NCI-H2029 (cell line): ENCODE measurements at regions not wholly inside any gene's neighbourhood (a gene's known extent, or its start where the extent isn't known, plus 50 kb on each side); places are given as distances from the start of the nearest gene placed in this dataset.
"Not testable (repeated sequence)": the region's sequence is repeated elsewhere in the genome, so short reads cannot be mapped to it uniquely, and the experiment has no call there.

Experiments
- DNase-seq: peaks from one replicate; lab custom pipeline; 2025; lab: John Stamatoyannopoulos, UW

DNA sequence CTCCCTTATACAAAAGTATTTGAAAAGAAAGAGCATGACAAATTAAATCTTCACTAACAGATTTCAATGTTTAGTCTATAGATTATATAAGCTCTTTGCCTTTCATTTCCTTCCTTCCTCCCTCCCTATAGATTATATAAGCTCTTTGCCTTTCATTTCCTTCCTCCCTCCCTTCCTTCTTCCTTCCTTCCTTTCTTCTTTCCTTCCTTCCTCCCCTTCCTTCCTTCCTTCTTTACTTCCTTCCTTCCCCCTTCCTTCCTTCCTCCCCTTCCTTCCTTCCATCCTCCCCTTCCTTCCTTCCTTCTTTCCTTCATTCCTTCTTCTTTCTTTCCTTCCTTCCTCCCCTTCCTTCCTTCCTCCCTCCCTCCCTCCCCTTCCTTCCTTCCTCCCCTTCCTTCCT is 209.8 kb upstream of the CBLB start:
- DNase-seq, result no peak

DNA sequence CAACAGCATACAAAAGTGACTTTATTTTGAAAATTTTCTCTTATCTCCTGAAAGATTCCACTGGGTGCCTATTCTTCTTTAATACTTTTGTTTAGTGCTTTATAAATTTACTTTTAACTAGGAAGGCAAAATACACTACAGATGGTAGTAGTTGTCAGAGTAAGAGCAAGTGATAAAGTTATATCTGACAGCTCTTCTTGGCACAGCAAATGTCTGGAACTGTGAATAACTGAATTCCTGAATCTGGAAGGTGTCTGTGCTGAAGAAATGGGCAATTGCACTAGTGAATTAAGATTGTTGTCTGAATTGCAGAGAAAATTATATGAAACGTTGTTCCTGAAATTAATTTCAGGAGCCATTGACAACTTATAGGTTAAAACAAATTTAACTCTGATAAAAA is 213.8 kb upstream of the CBLB start:
- DNase-seq, result no peak

DNA sequence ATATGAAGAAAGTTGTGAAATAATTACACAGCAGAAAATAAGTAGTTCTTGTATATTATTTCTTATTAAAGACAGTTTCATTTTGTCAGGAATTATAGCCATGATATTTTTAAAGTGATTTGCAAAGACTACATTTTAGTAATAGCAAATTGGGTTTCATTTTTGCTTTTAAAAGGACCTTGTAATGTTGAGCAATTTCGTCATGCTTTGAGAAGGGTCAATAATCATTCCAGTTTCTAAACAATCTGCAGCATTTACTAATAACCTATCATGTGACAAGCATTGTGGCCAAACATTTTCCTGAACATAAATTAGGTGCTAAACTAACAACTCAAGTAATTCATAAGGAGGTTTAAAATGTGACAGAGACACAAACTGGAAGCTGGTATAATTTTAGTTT is 214.4 kb upstream of the CBLB start:
- no peak for DNase-seq

DNA sequence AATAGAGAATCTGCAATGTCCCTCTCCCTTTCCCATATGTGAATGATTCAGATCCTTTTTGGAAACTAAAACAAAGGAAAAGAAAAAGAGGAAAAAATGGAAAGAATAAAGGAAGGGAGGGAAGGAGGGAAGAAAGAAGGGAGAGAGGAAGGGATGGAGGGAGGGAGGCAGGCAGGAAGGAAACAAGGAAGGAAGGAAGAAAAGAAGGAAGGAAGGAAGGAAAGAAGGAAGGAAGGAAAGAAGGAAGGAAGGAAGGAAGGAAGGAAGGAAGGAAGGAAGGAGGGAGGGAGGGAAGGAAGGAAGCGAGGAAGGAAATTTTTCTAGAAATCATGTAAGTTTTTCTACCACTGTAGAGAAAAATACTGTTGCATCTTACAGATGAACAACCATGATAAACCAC is 215.0 kb upstream of the CBLB start:
- DNase-seq, result no peak

DNA sequence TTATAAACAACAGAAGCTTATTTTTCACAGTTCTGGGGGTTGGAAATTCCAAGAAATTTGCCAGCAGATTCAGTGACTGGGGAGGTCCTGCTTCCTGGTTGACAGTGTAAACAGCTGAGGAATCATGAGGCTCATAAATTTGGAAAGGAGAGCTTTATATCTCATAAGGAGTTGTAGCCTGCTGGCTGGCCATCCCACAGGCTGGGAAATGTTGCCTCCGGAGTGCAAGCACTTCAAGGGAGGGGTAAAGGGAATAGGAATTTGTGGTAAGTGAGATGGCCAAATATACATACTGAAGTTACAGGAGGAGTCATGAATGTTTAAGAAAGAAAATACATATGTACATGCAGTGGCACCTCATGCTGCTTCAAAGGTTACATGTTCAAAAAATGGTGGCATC is 217.2 kb upstream of the CBLB start:
- no peak for DNase-seq

DNA sequence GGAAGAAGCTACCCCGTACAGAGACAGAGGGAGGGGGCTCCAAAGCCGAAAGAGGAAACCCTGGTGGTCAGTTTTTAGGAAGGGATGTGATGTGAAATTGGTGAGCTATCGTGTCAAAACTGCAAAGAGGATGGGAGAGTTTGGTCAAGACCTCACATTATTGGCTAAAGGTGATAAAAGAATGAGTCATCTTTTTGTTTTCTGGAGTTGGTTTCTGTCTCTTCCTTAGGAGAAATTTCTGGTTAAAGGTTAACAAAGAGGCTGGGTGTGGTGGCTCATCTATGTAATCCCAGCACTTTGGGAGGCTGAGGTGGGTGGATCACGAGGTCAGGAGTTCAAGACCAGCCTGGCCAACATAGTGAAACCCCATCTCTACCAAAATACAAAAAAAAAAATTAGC is 217.8 kb upstream of the CBLB start:
- no peak for DNase-seq

DNA sequence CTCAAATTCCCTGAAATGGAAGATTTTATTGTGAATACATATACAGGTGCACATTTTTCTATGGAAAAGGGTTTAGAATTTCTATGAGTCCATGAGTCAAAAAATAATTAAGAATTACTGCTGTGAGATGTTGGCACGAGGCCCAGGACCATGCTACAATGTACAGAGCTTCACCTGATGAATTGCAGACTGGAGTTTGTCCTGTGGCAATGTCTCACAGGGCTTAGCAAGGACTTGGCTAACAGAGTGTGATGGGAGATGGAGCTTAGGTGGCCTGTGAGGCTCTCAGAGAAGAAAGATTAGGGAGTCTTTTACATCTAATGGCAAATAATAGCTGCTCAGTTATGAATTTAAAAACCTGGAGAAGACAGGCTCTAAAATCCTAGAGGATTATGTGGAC is 219.5 kb upstream of the CBLB start:
- no peak for DNase-seq

DNA sequence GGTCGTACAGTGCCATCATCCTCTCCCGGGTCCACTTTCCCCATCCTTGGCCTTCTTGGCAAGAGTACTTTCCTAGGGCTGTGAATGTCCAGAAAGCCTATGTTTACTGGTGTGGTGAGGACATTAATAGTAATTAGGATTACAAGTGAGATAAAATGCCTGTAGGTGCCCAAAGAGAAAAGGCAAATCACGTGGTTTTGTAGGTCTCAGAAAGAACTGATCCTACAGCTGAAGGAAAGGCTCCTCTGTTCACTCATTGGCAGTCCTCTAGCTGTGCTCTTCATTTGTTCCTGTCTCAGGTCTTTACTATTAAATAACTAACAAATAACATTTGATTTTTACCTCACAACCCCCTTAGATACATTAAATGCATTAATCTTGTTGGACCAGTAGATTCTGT is 220.1 kb upstream of the CBLB start:
- DNase-seq, result no peak

DNA sequence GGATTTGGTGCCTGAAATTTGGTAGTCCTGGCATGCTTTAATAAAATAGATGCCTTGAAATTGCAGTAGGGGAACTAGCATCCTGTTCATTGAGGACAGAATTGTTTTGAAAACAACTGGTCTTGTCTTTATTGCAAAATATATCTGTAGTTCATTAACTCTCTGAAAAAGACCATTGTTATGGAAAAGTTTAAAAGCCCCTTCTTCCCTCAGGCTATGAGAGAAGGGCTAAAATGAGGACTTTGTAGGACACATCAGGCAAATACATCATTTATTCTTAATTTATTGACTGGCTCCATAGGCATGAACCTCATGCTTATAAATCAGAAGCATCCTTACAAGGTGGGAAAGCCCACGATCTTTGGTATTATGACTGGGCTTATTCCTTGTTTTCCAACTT is 221.0 kb upstream of the CBLB start:
- DNase-seq, result no peak

DNA sequence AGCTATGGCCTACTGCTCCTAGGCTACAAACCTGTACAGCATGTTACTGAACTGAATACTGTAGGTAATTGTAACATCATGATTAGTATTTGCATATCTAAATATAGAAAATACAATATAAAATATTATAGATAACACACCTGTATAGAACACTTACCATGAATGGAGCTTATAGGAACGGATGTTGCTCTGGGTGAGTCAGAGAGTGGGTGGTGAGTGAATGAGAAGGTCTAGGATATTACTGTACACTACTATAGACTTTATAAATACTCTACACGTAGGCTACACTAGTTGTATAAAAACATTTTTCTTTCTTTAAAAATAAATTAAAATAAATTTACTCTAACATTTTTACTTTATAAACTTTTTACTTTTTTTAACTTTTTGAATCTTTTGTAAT is 224.0 kb upstream of the CBLB start:
- no peak for DNase-seq

DNA sequence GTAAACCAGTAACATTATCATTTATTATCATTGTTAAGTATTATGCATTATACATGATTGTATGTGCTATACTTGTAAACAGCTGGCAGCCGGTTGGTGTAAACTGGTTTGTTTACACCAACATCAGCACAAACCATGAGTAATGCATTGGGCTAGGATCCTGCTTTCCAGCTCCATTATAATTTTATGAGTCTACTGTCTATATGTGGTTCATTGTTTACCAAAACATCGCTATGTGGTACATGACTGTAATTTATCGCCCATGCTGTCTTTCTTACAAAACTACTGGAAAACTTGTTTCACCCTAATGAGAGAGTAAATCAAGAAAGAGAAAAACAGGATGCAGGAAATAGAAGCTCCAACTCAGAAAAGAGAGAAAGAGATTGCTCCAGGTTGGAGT is 224.8 kb upstream of the CBLB start:
- no peak for DNase-seq

DNA sequence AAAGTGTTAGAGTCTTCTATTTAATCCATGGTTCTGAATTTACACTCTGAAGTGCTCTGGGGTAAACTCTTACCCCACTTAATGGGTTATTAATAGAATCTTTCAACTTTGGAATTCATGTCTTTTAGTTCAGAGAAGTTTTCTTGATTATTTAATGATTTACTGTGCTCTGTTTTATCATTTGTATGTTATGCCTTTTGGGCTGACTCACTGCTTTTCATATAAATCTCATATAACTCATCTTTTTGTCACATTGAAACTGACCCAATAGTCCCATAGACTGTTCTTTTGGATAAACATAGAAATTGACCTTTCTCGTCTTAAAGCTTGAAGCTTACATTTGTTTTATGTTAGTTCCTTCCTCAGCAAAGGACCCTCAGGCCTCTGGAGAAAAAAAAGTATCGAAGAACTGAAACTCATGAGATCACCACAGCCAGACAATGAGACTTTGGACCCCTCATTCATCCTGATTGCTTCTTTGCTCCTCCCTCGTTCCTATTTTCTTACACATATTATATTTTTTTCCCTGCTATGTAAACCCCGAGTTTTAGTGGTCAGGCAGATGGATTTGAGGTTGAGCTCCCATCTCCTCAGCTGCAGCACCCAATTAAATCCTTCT is 229.1 kb upstream of the CBLB start:
- DNase-seq, result no peak

DNA sequence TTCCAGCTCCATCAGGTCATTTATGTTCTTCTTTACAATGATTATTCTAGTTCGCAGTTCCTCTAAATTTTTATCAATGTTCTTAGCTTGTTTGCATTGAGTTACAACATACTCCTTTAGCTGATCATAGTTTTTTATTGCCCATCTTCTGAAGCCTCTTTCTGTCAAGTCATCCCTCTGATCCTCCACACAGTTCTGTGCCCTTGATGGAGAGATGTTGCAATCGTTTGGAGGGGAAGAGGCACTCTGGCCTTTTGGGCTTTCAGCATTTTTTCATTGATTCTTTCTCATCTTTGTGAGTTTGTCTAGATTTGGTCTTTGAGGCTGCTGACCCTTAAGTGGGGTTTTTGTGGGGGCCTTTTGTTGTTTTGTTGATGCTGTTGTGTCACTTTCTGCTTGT is 234.6 kb upstream of the CBLB start:
- no peak for DNase-seq

DNA sequence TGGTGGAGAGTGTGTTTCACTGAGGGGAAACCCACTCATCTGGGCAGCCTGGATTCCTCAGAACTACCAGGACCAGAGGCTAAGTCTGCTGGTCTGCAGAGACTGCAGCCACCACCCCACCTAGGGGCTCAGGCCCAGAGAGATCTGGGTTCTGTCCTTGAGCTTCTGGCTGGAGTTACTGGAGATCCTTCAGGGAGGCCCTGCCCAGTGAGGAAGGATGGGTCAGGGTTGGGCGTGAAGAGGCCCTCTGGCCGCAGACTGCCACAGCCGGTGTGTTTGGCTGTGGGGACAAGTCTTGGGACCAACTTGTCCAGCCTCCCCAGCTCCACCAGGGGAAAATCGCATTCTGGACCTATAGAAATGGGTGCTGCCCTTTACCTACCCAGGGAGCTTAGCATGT is 235.3 kb upstream of the CBLB start:
- no peak for DNase-seq

DNA sequence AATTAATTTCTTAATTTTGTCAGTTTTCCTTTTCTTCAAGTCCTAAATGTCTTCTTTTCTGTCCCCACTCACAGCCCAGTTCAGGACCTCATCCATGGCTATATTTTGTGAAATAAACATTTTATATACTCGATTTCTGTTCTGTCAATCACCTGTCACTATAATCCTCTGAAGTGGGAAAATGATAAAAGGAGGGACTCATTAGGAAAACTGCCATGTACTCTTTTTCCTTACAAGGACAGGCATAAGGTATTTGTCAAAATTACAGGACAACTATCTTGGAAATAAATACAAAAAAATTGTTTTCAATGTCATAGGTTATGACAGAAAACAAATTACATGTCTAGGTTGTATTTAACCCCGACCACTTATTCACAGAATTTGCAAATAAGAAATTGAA is 240.1 kb upstream of the CBLB start:
- DNase-seq, result no peak

DNA sequence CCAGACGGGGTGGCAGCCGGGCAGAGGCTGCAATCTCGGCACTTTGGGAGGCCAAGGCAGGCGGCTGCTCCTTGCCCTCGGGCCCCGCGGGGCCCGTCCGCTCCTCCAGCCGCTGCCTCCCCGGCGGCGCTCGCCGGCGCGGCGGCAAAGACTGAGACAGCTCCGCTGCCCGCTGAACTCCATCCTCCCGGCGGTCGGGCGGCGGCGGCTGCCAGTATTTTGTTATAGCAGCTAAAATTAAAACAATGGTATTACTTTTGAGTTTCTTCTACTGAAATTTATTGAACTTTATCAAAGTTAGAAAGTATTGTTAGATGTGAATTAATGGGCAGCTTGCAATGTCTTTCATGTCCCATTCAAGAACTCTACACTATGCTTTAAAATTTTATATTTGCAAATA is 243.7 kb upstream of the CBLB start:
- DNase-seq, result not testable (repeated sequence)

DNA sequence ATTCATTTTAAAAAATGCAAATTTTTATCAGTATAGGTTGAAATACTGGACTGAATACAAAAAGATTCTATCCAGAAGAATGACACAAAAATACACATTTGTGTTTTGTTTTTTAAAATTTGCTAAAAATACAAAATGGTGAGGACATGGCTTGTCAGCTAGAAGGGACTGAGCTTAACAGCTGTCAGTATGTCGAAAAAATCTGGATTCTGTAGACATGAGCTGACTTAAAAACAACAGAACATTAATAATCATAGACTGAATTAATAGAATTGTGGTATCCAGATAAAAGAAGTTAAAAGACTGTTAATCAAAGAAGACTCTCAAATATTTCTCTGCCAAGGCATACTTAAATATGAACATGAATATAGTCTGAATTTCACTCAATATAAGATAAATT is 244.9 kb upstream of the CBLB start:
- DNase-seq, result no peak

DNA sequence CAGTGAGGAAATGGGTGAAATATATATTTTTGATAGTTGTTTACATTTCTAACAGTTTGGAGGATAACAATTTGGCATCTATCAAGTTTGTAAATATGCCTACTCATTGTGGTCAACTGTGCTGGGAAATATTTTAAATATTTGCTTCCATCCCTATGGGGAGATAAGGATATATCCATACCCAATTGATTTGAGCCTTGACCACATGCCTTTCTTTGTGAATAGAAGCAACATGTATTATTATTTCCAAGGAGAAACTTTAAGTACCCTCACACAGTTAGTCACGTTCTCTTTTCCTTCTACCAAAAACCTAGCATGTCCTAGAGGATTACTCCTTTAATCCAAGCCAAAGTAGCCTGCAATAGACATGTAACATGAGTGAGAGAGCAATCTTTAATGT is 245.4 kb upstream of the CBLB start:
- DNase-seq, result no peak

DNA sequence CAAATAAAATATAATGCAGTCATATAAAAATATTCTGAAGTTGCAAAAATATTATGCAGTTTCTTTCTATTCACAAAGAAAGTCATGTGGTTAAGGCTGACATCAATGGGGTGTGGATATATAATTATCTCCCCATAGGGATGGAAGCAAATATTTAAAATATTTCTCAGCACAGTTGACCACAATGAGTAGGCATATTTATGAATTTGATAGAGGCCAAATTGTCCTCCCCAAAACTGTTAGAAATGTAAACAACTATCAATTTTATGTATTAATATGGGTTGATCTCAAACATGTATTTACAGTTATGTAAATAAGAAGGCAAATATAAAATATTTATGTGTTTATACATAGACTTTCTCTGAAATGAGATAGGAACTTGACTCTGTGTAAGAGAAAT is 246.0 kb upstream of the CBLB start:
- no peak for DNase-seq

DNA sequence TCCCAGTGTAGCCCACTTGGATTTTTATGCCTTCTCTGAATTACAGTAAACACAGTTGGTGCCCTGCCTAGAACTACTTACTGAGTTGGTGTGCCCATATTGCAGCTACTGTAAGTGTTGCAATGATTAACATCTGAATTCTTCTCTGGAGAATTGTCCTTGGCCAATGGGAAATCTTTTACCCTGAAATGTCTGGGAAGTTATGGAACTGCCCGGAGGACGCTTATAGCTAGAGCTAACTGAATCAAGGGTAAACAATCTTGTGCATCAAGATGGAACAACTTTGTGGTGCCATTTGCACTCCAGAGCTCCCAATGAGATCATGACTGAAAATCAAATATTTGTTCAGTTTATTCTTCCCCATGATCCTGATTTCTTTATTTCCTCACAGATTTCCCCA is 246.7 kb upstream of the CBLB start:
- no peak for DNase-seq

DNA sequence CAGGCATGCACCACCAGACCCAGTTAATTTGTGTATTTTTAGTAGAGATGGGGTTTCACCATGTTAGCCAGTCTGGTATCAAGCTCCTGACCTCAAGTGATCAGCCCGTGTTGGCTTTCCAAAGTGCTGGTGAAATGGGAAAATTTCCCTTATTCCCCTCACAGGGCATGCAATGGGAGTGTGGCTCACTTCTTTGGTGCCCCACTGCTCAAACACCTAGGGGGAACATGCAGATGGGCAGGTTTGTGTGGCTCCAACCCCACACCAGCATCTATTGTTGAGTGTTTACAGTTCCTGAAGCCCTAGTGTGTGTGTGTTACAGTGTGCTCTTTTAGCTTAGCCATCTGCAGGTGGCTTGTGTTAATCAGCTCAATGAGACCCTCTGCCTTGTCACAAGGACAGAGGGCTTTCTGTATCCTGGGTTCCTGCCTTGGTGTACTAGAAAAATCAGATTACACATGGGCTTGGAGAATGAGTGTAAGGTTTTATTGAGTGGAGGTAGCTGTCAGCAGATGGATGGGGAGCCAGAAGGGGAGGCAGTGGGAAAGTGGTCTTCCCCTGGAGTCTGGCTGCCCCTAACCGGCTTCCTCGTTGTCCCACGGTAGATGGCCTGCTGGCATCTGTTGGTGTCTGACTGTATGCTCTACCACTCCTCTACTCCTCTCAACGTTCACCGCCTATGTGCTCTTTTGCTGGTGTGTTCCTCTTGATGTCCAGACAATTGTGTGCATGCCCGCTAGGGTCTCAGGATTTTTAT is 248.1 kb upstream of the CBLB start:
- no peak for DNase-seq

DNA sequence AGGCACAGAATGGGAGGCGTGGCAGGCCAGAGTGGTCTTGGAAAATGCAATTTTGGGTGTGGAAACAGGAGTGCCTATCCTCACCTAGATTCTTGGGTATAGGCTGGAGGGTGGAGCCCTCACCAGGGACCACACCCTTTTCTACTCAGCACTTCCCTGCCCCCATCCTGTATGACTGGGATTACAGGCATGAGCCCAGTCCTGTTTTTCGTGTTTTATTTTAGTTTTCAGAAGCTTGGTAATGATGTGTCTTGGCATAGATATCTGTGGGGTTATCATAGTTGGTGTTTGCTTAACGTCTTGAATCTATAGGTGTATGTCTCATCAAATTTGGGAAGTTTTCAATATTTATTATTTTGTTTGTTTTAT is 248.7 kb upstream of the CBLB start:
- DNase-seq, result no peak

DNA sequence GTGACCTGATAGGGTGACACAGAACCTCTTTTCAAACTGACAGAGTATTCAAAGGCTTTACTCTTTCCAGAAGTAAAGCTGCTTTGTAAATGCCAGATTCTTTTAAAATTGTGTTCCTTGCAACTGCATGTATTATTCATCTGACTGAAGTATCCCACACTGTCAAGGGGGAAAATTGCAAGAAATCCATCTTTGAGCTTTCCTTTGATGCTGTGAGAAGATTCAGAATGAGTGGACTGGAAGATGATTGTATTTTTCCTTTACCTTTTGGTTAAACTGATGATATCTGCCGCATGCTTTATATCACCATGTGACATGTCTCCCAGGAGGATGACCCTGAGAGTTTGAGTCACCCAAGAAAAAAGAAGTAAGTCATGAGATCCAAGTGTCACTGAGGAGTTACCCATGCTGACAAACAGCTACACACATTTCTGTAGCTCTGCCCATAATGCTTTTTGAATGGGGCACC is 250.8 kb upstream of the CBLB start:
- no peak for DNase-seq

DNA sequence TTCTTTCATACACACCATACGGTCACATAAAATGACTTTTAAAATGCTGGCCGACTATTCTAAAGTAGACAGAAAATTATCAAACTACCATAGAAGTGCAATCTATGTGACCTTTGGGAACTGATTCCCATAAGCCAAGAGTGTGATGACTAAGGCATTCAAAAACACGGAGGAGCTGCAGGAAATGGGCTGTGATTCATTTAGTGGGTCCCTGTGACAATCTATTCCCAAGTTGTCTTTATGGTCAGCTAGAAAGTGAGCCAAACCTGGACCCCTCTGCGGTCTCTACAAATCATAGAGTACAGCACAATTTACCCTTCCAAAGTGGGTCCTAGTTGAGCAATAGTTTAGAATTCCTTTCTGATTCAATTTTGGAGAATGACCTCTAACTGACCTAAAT is 251.5 kb upstream of the CBLB start:
- no peak for DNase-seq
